ENCODE measurements at regions not wholly inside any gene's neighbourhood (a gene's known extent, or its start where the extent isn't known, plus 50 kb on each side); places are given as distances from the start of the nearest gene placed in this dataset.

GRCh38 chr6:14423955-14424354 lies 306.4 kb downstream of the CD83 start:
- Mint-ChIP-seq H3K4me3 (ENCODE audit: unreplicated experiment) (no peak overlapping the region), H3K4me1 (ENCODE audit: low read depth, unreplicated experiment) (no peaks in the 10 kb centered on the region), H3K27ac (ENCODE audit: unreplicated experiment) (no peak overlapping the region), H3K27me3 (ENCODE audit: insufficient read depth, unreplicated experiment) (no peaks in the 10 kb centered on the region), H3K9me3 (ENCODE audit: unreplicated experiment) (no peaks in the 10 kb centered on the region), H3K36me3 (ENCODE audit: insufficient read depth, unreplicated experiment) (no peaks in the 10 kb centered on the region)
- no peak for DNase-seq
- no peak for TF ChIP-seq CTCF (IDR thresholded peaks at IDR 0.05; ENCODE audit: insufficient read depth in 1 of 2, low read depth in 1 of 2, low read length in 1 of 2, severe bottlenecking in 1 of 2, unreplicated experiment in 1 of 2)
- Histone ChIP-seq H3K4me3 (ENCODE audit: low read depth, low read length) (no peak overlapping the region), H3K4me1 (no peaks in the 10 kb centered on the region), H3K27me3 (replicated peaks; ENCODE audit: control insufficient read depth, insufficient read depth, low read length) (no peaks in the 10 kb centered on the region), H3K9me3 (no peaks in the 10 kb centered on the region), H3K36me3 (ENCODE audit: control insufficient read depth, insufficient read depth, low read length) (no peaks in the 10 kb centered on the region)
- CTCF ChIA-PET = interaction anchor here (0.5 kb wide), 1 partner anchor 198 kb away, joined by 3 read pairs; no protein-coding TSS in a partner anchor
- BruUV-seq (replicated peaks) = no TSS peak
- intact Hi-C loops (cut with micrococcal nuclease; ENCODE audit: unreplicated experiment) = no loop called here
- POLR2A ChIA-PET = no interaction called here

GRCh38 chr6:14425805-14426204 lies 308.2 kb downstream of the CD83 start:
- no peak overlapping the region for H3K4me3 Mint-ChIP-seq (ENCODE audit: unreplicated experiment)
- intact Hi-C loops (cut with micrococcal nuclease; ENCODE audit: unreplicated experiment) = no loop called here

GRCh38 chr6:14426281-14426680 lies 308.7 kb downstream of the CD83 start:
- TF ChIP-seq CTCF (IDR thresholded peaks at IDR 0.05; ENCODE audit: insufficient read depth in 1 of 2, low read depth in 1 of 2, low read length in 1 of 2, severe bottlenecking in 1 of 2, unreplicated experiment in 1 of 2) = no peak
- Mint-ChIP-seq H3K4me1 (ENCODE audit: low read depth, unreplicated experiment) (no peaks in the 10 kb centered on the region), H3K27ac (ENCODE audit: unreplicated experiment) (no peak overlapping the region), H3K9me3 (ENCODE audit: unreplicated experiment) (no peaks in the 10 kb centered on the region), H3K36me3 (ENCODE audit: insufficient read depth, unreplicated experiment) (no peaks in the 10 kb centered on the region), H3K4me3 (ENCODE audit: unreplicated experiment) (no peak overlapping the region), H3K27me3 (ENCODE audit: insufficient read depth, unreplicated experiment) (no peaks in the 10 kb centered on the region)
- CTCF ChIA-PET = no interaction called here
- Histone ChIP-seq H3K27me3 (replicated peaks; ENCODE audit: control insufficient read depth, insufficient read depth, low read length) (no peaks in the 10 kb centered on the region), H3K36me3 (ENCODE audit: control insufficient read depth, insufficient read depth, low read length) (no peaks in the 10 kb centered on the region), H3K4me1 (no peaks in the 10 kb centered on the region), H3K9me3 (no peaks in the 10 kb centered on the region), H3K4me3 (ENCODE audit: low read depth, low read length) (no peak overlapping the region)
- intact Hi-C loops (cut with micrococcal nuclease; ENCODE audit: unreplicated experiment) = no loop called here
- DNase-seq = no peak
- no TSS peak for BruUV-seq (replicated peaks)
- POLR2A ChIA-PET = no interaction called here

More at GRCh38 chr6:14425805-14426204, 308.2 kb downstream of the CD83 start:
- no peaks in the 10 kb centered on the region for H3K36me3 ChIP-seq (ENCODE audit: control insufficient read depth, insufficient read depth, low read length)
- Mint-ChIP-seq H3K27me3 (ENCODE audit: insufficient read depth, unreplicated experiment) (no peaks in the 10 kb centered on the region), H3K27ac (ENCODE audit: unreplicated experiment) (no peak overlapping the region), H3K4me1 (ENCODE audit: low read depth, unreplicated experiment) (no peaks in the 10 kb centered on the region), H3K9me3 (ENCODE audit: unreplicated experiment) (no peaks in the 10 kb centered on the region), H3K36me3 (ENCODE audit: insufficient read depth, unreplicated experiment) (no peaks in the 10 kb centered on the region)
- ChIA-PET CTCF (no interaction called here), POLR2A (no interaction called here)
- H3K4me3 ChIP-seq (ENCODE audit: low read depth, low read length) = no peak overlapping the region
- H3K4me1 ChIP-seq = no peaks in the 10 kb centered on the region
- no peak for TF ChIP-seq CTCF (IDR thresholded peaks at IDR 0.05; ENCODE audit: insufficient read depth in 1 of 2, low read depth in 1 of 2, low read length in 1 of 2, severe bottlenecking in 1 of 2, unreplicated experiment in 1 of 2)
- H3K27me3 ChIP-seq (replicated peaks; ENCODE audit: control insufficient read depth, insufficient read depth, low read length) = no peaks in the 10 kb centered on the region
- no peak for DNase-seq
- no TSS peak for BruUV-seq (replicated peaks)
- H3K9me3 ChIP-seq = no peaks in the 10 kb centered on the region

Data from Caco-2 (cell line).